IMR-90 (cell line): ENCODE measurements at regions not wholly inside any gene's neighbourhood (a gene's known extent, or its start where the extent isn't known, plus 50 kb on each side); places are given as distances from the start of the nearest gene placed in this dataset.

Experiments
- ATAC-seq: fragments of 200-7000 bp; cut with Tn5 transposase; 2 replicates; pipeline ENCODE4 v1.9.1; 2020; ENCODE audit warnings: low read depth, mild to moderate bottlenecking, moderate library complexity
- BruUV-seq: library from RNA; stranded (reverse); fragments of 400-500 nt; replicated peaks from 2 replicates; lab custom pipeline; 2021; lab: Mats Ljungman, UMichigan
- CTCF ChIA-PET: fragments of 300-600 bp; formaldehyde crosslinking; extraction: SDS; loops from one replicate; lab custom pipeline; 2021; ENCODE audit warnings: antibody characterized with exemption; lab: Yijun Ruan, JAX
- POLR2A ChIA-PET: fragments of 300-600 bp; sonication (Branson Sonifier 250); formaldehyde crosslinking; loops from one replicate; lab custom pipeline; 2022; ENCODE audit warnings: antibody characterized with exemption; ENCODE audit not compliant: unreplicated experiment; lab: Charles Lee
- DNase-seq: peaks from one replicate; pipeline ENCODE4 v3.0.0; 2013
- H2AFZ ChIP-seq: replicated peaks from 2 replicates; pipeline ENCODE3; 2013; ENCODE audit warnings: low read length, mild to moderate bottlenecking; ENCODE audit not compliant: poor library complexity
- H2AK5ac ChIP-seq: 2 replicates; pipeline ENCODE4 v1.6.1; 2013; ENCODE audit warnings: low read depth, low read length, inconsistent platforms
- H2AK9ac ChIP-seq: replicated peaks from 2 replicates; pipeline ENCODE3; 2013; ENCODE audit warnings: mild to moderate bottlenecking, low read depth, low read length, moderate library complexity; ENCODE audit not compliant: poor library complexity
- H2BK120ac ChIP-seq: 2 replicates; pipeline ENCODE4 v1.6.1; 2013; ENCODE audit warnings: low read depth, low read length, inconsistent platforms
- H2BK15ac ChIP-seq: 3 replicates; pipeline ENCODE4 v1.6.1; 2013; ENCODE audit warnings: low read depth, low read length, inconsistent platforms
- H2BK20ac ChIP-seq: 2 replicates; pipeline ENCODE4 v1.6.1; 2013; ENCODE audit warnings: low read depth, mild to moderate bottlenecking, inconsistent platforms, low read length, moderate library complexity
- H2BK5ac ChIP-seq: 2 replicates; pipeline ENCODE4 v1.6.1; 2013; ENCODE audit warnings: mild to moderate bottlenecking, low read depth, low read length, inconsistent platforms; ENCODE audit not compliant: poor library complexity, severe bottlenecking
- H3K14ac ChIP-seq: replicated peaks from 2 replicates; pipeline ENCODE4 v1.6.1; 2013; ENCODE audit warnings: low read depth, low read length, inconsistent platforms
- H3K18ac ChIP-seq: 2 replicates; pipeline ENCODE4 v1.6.1; 2013; ENCODE audit warnings: low read depth, low read length, control low read depth
- H3K23ac ChIP-seq: 2 replicates; pipeline ENCODE4 v1.6.1; 2013; ENCODE audit warnings: low read depth, low read length, inconsistent platforms
- H3K27ac ChIP-seq: 2 replicates; pipeline ENCODE4 v1.5.1; 2013; ENCODE audit warnings: mild to moderate bottlenecking, control low read depth, low read length; ENCODE audit not compliant: insufficient read depth
- H3K27me3 ChIP-seq: 2 replicates; pipeline ENCODE4 v1.6.1; 2013; ENCODE audit warnings: low read length; ENCODE audit not compliant: control insufficient read depth, insufficient read depth
- H3K36me3 ChIP-seq: 2 replicates; pipeline ENCODE4 v1.6.1; 2013; ENCODE audit warnings: low read length, mixed read lengths; ENCODE audit not compliant: control insufficient read depth, insufficient read depth
- H3K4ac ChIP-seq: 2 replicates; pipeline ENCODE4 v1.6.1; 2013; ENCODE audit warnings: low read depth, low read length, inconsistent platforms
- H3K4me1 ChIP-seq: 2 replicates; pipeline ENCODE4 v1.6.1; 2013; ENCODE audit warnings: low read length, mixed read lengths; ENCODE audit not compliant: control insufficient read depth, insufficient read depth
- H3K4me2 ChIP-seq: 2 replicates; pipeline ENCODE4 v1.6.1; 2013; ENCODE audit warnings: low read depth, mild to moderate bottlenecking, control low read depth, low read length, moderate library complexity
- H3K4me3 ChIP-seq: 2 replicates; pipeline ENCODE4 v1.5.1; 2013; ENCODE audit warnings: low read depth, mild to moderate bottlenecking, control low read depth, low read length, moderate library complexity; ENCODE audit not compliant: insufficient read depth
- H3K56ac ChIP-seq: 2 replicates; pipeline ENCODE4 v1.6.1; 2013; ENCODE audit warnings: low read length, inconsistent platforms; ENCODE audit not compliant: insufficient read depth; ENCODE audit errors: extremely low read depth
- H3K79me1 ChIP-seq, 2 experiments: 2 replicates each; pipeline ENCODE4 v1.6.1; 2013; ENCODE audit warnings: low read length in 2 of 2, inconsistent platforms in 1 of 2, low read depth in 1 of 2
- H3K9ac ChIP-seq: 2 replicates; pipeline ENCODE4 v1.6.1; 2013; ENCODE audit warnings: low read depth, low read length, control low read depth
- H3K9me1 ChIP-seq: 2 replicates; pipeline ENCODE4 v1.6.1; 2013; ENCODE audit warnings: low read length, inconsistent platforms; ENCODE audit not compliant: insufficient read depth
- H3K9me3 ChIP-seq: 2 replicates; pipeline ENCODE4 v1.6.1; 2013; ENCODE audit warnings: low read length; ENCODE audit not compliant: control insufficient read depth, insufficient read depth
- H4K20me1 ChIP-seq: 2 replicates; pipeline ENCODE4 v1.6.1; 2013; ENCODE audit warnings: low read length, inconsistent platforms; ENCODE audit not compliant: insufficient read depth
- H4K5ac ChIP-seq: 2 replicates; pipeline ENCODE4 v1.6.1; 2013; ENCODE audit warnings: mild to moderate bottlenecking, low read depth, low read length, control low read depth
- H4K8ac ChIP-seq, 2 experiments: 2 replicates each; pipeline ENCODE4 v1.6.1; 2013; ENCODE audit warnings: low read depth in 2 of 2, low read length in 2 of 2, control low read depth in 1 of 2, inconsistent platforms in 1 of 2
- H4K91ac ChIP-seq: 2 replicates; pipeline ENCODE4 v1.6.1; 2013; ENCODE audit warnings: low read depth, low read length, inconsistent platforms; ENCODE audit not compliant: insufficient read depth
- BHLHE40 ChIP-seq: fragments of 150-350 bp; IDR thresholded peaks from 2 replicates; pipeline ENCODE4 v1.6.1; 2016; ENCODE audit warnings: mild to moderate bottlenecking, low read depth, low read length
- CEBPB ChIP-seq: IDR thresholded peaks from 2 replicates; pipeline ENCODE4 v1.6.1; 2012; ENCODE audit warnings: low read depth, low read length, improper control_type of control experiment
- CHD1 ChIP-seq: IDR thresholded peaks from 2 replicates; pipeline ENCODE4 v1.6.1; 2012; ENCODE audit warnings: low read depth, low read length, improper control_type of control experiment
- FOS ChIP-seq: fragments of 150-350 bp; IDR thresholded peaks from 2 replicates; pipeline ENCODE4 v1.6.1; 2016; ENCODE audit warnings: low read depth, low read length
- MAFK ChIP-seq: IDR thresholded peaks from 2 replicates; pipeline ENCODE4 v1.6.1; 2012; ENCODE audit warnings: low read depth, low read length, improper control_type of control experiment
- MAZ ChIP-seq: IDR thresholded peaks from 2 replicates; pipeline ENCODE4 v1.6.1; 2012; ENCODE audit warnings: low read depth, mild to moderate bottlenecking, low read length, improper control_type of control experiment, moderate library complexity, borderline replicate concordance
- MXI1 ChIP-seq: IDR thresholded peaks from 2 replicates; pipeline ENCODE4 v1.6.1; 2012; ENCODE audit warnings: low read depth, mild to moderate bottlenecking, low read length, moderate library complexity, borderline replicate concordance
- NFE2L2 ChIP-seq: fragments of 150-350 bp; IDR thresholded peaks from 2 replicates; pipeline ENCODE4 v1.6.1; 2016; ENCODE audit warnings: low read depth, mild to moderate bottlenecking, low read length
- POLR2A ChIP-seq: IDR thresholded peaks from 2 replicates; pipeline ENCODE4 v1.6.1; 2012; ENCODE audit warnings: mild to moderate bottlenecking, low read depth, low read length
- RAD21 ChIP-seq: IDR thresholded peaks from 2 replicates; pipeline ENCODE4 v1.6.1; 2012; ENCODE audit warnings: low read length, improper control_type of control experiment
- RCOR1 ChIP-seq: IDR thresholded peaks from 2 replicates; pipeline ENCODE4 v1.6.1; 2012; ENCODE audit warnings: mild to moderate bottlenecking, low read length, improper control_type of control experiment; ENCODE audit not compliant: insufficient replicate concordance
- RFX5 ChIP-seq: IDR thresholded peaks from 2 replicates; pipeline ENCODE4 v1.8.0; 2012; ENCODE audit warnings: low read depth, mild to moderate bottlenecking, low read length, moderate library complexity
- SMC3 ChIP-seq: fragments of 150-350 bp; IDR thresholded peaks from 2 replicates; pipeline ENCODE4 v1.6.1; 2016; ENCODE audit warnings: low read depth, mild to moderate bottlenecking, antibody characterized with exemption, low read length, moderate library complexity
- WGBS, 2 experiments: methylation state at CpG; one replicate each; pipeline versions ENCODE4 v1.1.5 to v1.1.7; 2013; ENCODE audit warnings: missing lambda C conversion rate in 2 of 2; ENCODE audit not compliant: insufficient read length in 1 of 2; ENCODE audit errors: extremely low coverage in 2 of 2; 5-methylcytosine and 5-hydroxymethylcytosine counted together
- dilution Hi-C: fragments of 300-500 bp; cut with HindIII; formaldehyde crosslinking; loops from one replicate; pipeline ENCODE4 v1.14.3; 2018; ENCODE audit warnings: low sequenced_read_pairs; ENCODE audit not compliant: unreplicated experiment
- in situ Hi-C: fragments of 300-500 bp; cut with MboI; formaldehyde crosslinking; loops from 3 replicates; pipeline ENCODE4 v1.14.3; 2019; ENCODE audit warnings: low sequenced_read_pairs, inconsistent platforms, mixed read lengths
- intact Hi-C: fragments of 100-400 bp; cut with micrococcal nuclease; formaldehyde crosslinking; loops from 2 replicates; pipeline ENCODE4 v1.10.0; 2022
- TF ChIP-seq, protein P1 (sequence below): conservative IDR thresholded peaks from 2 replicates; pipeline ENCODE4 v1.5.1; 2012; ENCODE audit warnings: mild to moderate bottlenecking, low read depth, low read length, improper control_type of control experiment
- TF ChIP-seq, protein P2 (sequence below): fragments of 150-350 bp; IDR thresholded peaks from 2 replicates; pipeline ENCODE4 v1.6.1; 2017; ENCODE audit warnings: mild to moderate bottlenecking, antibody characterized with exemption, low read length, low read depth
- TF ChIP-seq, protein P3 (sequence below): fragments of 150-350 bp; IDR thresholded peaks from 2 replicates; pipeline ENCODE4 v1.6.1; 2016; ENCODE audit warnings: low read depth, mild to moderate bottlenecking, low read length, moderate library complexity, borderline replicate concordance

DNA sequence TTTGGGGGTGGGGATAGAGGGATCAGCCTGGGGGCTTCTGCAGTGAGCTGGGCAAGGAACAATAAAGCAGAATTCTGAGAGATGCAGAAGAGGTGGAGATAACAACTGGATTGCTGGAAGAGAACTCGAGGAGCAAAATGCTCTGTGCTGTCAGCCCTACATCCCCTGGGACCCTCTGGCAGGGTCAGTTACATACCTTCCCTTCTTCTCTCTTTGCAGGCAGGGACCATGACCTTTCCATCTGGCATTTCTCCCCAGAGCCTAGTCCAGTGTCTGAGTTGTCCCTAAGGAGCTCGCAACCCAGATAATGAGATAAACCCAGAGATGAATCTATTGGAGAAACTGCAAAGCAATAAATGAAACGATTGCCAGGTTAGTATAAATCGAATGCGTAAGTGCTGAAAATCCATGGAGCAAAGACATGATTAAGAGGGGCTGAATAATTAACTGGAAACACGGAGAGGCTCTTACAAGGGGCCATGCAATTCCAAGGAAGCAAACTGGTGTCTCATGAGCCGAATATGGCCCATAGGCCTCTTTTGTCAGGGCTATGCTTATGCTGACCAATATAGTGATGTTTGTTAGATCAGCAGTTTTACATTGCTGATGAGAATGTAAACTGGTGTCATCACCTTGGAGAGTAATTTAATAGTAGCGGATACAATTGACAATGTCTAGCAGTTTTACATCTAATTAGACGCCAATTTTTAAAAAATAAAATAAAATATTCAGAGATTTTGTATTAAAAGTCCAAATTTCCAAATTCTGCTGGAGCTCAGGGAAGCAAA, 129.4 kb upstream of the IRX5 start:
- H3K27ac ChIP-seq: no peak overlapping the region
- H3K79me1 ChIP-seq: no peaks in the 10 kb centered on the region
- BruUV-seq: no TSS peak
- H3K14ac ChIP-seq: no peak overlapping the region
- ATAC-seq (no peak), DNase-seq (no peak)
- H3K9me1 ChIP-seq: no peaks in the 10 kb centered on the region
- intact Hi-C loops (no loop called here), dilution Hi-C loops (no loop called here), in situ Hi-C loops (no loop called here)
- CTCF ChIA-PET: no interaction called here
- no peak overlapping the region for H3K9ac ChIP-seq
- POLR2A ChIA-PET: no interaction called here
- no peaks in the 10 kb centered on the region for H3K4me1 ChIP-seq
- no peaks in the 10 kb centered on the region; the same call in 1 of the 2 replicates for H3K9me3 ChIP-seq
- H4K5ac ChIP-seq: no peak overlapping the region
- no peaks in the 10 kb centered on the region for H4K20me1 ChIP-seq
- no peak overlapping the region for H3K23ac ChIP-seq
- H3K4ac ChIP-seq: no peak overlapping the region
- H4K91ac ChIP-seq: no peak overlapping the region
- no peak overlapping the region for H2BK120ac ChIP-seq
- H2AK9ac ChIP-seq: no peak overlapping the region
- H3K27me3 ChIP-seq: no peaks in the 10 kb centered on the region
- 63% methylated on average over 5 of the region's 9 CpGs; no CpG with 5 or more reads in 1 of the 2 experiments for WGBS, 2 experiments
- H2AK5ac ChIP-seq: no peak overlapping the region
- H3K56ac ChIP-seq: no peak overlapping the region
- no peak overlapping the region for H3K4me2 ChIP-seq
- H4K8ac ChIP-seq: no peak overlapping the region
- H2BK5ac ChIP-seq: no peak overlapping the region
- H2AFZ ChIP-seq: no peak overlapping the region
- TF ChIP-seq MAZ: no peak
- TF ChIP-seq BHLHE40: no peak
- TF ChIP-seq NFE2L2: no peak
- TF ChIP-seq, protein P1, sequence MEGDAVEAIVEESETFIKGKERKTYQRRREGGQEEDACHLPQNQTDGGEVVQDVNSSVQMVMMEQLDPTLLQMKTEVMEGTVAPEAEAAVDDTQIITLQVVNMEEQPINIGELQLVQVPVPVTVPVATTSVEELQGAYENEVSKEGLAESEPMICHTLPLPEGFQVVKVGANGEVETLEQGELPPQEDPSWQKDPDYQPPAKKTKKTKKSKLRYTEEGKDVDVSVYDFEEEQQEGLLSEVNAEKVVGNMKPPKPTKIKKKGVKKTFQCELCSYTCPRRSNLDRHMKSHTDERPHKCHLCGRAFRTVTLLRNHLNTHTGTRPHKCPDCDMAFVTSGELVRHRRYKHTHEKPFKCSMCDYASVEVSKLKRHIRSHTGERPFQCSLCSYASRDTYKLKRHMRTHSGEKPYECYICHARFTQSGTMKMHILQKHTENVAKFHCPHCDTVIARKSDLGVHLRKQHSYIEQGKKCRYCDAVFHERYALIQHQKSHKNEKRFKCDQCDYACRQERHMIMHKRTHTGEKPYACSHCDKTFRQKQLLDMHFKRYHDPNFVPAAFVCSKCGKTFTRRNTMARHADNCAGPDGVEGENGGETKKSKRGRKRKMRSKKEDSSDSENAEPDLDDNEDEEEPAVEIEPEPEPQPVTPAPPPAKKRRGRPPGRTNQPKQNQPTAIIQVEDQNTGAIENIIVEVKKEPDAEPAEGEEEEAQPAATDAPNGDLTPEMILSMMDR: no peak
- no peak for TF ChIP-seq MAFK
- no peak for TF ChIP-seq RCOR1
- TF ChIP-seq SMC3: no peak
- no peak for TF ChIP-seq RFX5
- no peak for TF ChIP-seq CHD1
- TF ChIP-seq RAD21: no peak
- TF ChIP-seq CEBPB: no peak
- TF ChIP-seq POLR2A: no peak
- TF ChIP-seq MXI1: no peak
- TF ChIP-seq, protein P2, sequence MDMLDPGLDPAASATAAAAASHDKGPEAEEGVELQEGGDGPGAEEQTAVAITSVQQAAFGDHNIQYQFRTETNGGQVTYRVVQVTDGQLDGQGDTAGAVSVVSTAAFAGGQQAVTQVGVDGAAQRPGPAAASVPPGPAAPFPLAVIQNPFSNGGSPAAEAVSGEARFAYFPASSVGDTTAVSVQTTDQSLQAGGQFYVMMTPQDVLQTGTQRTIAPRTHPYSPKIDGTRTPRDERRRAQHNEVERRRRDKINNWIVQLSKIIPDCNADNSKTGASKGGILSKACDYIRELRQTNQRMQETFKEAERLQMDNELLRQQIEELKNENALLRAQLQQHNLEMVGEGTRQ: no peak
- no peak for TF ChIP-seq FOS
- TF ChIP-seq, protein P3, sequence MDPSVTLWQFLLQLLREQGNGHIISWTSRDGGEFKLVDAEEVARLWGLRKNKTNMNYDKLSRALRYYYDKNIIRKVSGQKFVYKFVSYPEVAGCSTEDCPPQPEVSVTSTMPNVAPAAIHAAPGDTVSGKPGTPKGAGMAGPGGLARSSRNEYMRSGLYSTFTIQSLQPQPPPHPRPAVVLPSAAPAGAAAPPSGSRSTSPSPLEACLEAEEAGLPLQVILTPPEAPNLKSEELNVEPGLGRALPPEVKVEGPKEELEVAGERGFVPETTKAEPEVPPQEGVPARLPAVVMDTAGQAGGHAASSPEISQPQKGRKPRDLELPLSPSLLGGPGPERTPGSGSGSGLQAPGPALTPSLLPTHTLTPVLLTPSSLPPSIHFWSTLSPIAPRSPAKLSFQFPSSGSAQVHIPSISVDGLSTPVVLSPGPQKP: no peak
- H3K36me3 ChIP-seq: no peaks in the 10 kb centered on the region
- no peak overlapping the region for H2BK15ac ChIP-seq
- H3K4me3 ChIP-seq: no peak overlapping the region
- H3K18ac ChIP-seq: no peak overlapping the region
- H2BK20ac ChIP-seq: no peak overlapping the region
